HG03342 (cell line): ENCODE measurements at regions not wholly inside any gene's neighbourhood (a gene's known extent, or its start where the extent isn't known, plus 50 kb on each side); places are given as distances from the start of the nearest gene placed in this dataset.
A peak's percentile ranks its signal among the peaks of the same experiment; 100 is the strongest.
"Not testable (repeated sequence)": the region's sequence is repeated elsewhere in the genome, so short reads cannot be mapped to it uniquely, and the experiment has no call there.

Experiments
- ATAC-seq: cut with Tn5 transposase; IDR thresholded peaks from one replicate; pipeline ENCODE4 v1.9.1; 2021; ENCODE audit warnings: mild to moderate bottlenecking, moderate library complexity; ENCODE audit not compliant: unreplicated experiment

DNA sequence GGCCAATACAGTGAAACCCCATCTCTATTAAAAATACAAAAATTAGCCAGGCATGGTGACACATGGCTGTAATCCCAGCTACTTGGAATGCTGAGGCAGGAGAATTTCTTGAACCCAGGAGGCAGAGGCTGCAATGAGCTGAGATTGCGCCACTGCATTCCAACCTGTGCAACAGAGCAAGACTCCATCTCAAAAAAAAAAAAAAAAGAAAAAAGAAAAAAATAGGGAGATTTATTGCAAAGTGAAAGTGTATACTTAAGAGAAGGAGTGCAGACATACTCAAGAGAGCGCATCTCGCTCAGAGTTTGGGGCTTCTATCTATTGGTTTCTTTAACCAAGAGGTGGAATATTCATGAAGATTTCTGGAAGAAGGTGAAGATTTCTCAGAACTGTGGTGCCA is 708.4 kb downstream of the XPNPEP1 start:
- ATAC-seq: not testable (repeated sequence)

DNA sequence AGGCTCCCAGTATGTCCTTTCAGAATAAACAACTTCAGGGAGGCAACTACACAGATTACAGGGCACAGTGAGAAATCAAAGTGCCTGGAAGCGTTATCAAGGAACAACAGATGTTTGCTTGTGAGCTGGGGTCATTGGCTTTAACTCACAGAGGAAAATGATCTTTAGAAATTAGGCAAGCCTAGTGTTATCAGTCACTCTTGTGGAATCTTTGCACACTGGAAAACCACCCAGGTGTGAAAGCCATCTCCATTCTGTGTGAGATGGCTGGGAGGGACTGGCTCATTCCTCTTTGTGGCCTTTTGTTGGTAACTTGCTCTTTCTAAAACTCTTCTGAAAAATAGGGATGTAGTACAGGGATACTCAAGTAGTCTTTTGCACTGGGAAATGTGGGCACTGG is 716.0 kb downstream of the XPNPEP1 start:
- ATAC-seq: no peak

DNA sequence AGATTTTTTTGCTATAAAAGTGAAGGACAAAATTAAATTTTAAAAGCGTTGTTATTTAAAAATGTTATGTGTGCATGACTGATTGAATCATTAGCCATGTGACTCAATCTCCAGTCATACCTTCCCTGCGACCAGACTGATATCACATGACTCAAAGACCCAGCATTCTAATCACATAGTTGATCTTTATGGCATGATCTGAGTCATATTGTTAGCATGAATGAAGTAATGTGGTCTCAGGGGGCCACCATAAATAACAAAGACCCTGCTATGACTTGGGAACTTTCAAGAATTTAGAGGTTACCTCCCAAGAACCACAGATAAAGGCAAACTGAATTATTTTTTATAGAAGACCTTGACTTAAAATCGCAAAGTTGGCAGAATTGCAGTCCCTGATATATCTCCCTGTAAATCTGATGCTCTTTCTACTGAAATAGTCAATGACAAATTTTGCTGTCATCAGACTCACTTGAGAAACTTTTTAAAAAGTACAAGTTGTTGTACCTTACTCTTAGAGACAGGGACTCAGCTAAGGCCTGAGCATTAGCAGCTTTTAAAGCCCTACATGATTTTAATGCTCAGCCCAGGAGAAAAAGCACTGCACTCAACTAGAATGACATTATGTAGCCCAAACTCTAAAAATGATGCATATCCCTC is 717.3 kb downstream of the XPNPEP1 start:
- peak; percentile 44 for ATAC-seq

DNA sequence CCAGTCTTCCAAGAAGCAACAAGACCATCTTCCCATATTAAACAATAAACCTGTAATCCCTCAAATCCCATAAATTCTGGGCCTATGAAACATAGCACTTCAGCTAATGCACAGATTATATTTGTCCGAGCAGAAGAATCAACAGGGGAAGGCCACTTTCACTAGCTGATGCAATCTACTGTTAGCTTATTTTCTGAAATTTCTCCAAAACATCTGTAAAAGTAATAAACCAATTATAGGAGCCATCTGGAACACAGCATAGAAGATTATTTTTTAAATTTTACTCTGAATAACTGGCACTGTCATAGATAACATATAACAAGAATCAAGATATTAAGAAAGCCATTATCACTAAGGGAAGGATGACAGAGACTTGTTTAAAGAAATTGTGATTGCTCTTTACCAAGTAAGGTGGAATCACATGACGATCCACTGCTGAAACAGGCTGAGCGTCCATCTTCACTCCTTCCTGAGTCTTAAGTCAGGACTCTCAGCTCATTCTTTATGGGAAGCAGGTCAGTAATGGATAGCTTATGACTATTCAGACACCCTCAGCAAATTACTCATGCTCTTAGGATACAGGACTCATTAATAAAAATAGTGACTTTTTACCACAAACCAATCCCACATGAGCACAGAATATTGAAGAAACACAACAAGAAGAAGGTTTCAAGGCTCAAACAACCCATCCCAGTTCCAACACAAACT is 719.5 kb downstream of the XPNPEP1 start:
- ATAC-seq: no peak

DNA sequence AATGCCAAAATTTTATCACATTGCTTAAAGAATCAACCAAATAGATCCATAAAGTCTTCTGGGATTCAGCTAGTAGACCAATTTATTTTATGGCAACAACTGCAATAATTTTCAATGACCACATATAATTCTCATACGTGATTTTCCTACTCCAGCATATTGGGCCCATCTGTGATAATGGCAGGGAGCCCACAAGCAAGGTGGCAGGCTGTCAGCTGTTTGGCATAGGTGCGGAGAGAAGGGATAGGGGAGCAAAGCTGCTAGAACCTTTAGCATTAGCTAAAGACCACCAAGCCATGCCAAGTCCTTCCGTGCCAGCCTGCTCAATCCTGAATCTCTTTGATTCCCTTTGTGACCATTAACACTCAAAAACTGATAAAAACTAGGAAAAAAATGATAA is 721.2 kb downstream of the XPNPEP1 start:
- ATAC-seq: no peak

DNA sequence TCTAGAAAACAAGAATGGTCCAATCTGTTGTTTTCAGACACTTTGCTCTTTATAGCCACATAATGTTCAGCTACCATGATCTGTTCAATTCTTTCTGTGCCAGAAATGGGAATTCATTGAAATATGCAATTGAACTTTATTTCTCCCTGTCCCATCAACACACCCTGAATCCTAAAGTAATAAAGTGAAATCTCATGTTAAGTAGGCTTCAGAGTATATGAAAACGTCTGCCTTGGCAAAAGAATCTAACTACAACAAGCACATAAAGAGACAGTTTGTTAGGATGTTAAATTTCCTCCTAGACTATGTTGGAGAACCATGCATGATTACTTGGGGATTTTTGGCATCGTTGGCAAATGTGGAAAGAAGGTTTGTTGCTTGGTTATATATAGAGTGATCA is 722.7 kb downstream of the XPNPEP1 start:
- no peak for ATAC-seq

DNA sequence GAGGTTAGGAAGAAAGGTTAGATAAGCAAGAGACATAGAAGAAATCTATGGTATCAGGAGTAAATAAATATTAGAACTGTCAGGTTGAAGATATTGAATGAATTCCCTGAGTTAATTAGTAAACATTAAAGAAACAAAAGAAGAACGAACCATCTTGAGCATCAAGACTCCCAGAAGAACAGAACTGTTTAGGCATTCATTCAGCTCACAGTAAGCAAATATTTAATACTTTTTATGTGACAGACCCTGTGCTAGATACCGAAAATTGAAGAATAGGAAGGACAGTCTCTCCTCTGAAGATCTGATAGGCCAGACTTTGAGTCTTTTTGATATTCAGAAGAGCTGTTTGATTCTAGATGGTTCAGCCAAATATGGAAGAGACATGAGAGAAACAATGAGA is 731.5 kb downstream of the XPNPEP1 start:
- ATAC-seq: no peak

DNA sequence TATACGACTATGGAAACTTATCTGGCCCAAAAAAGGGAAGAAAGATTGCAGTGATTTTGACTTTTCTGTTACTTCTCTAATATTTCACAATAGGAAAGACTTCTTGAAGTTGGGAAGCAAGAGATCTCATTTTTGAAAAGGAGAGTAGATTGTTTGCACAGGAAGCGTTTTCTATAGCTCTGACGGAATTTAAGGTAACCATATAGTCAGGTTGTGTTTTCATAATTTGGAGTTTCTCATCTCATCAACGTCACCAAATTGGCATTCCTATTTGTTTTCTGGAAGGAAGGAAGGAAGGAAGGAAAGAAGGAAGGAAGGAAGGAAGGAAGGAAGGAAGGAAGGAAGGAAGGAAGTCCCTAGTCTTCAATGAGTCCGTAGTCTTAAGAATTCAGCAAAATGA is 732.0 kb downstream of the XPNPEP1 start:
- ATAC-seq: no peak

DNA sequence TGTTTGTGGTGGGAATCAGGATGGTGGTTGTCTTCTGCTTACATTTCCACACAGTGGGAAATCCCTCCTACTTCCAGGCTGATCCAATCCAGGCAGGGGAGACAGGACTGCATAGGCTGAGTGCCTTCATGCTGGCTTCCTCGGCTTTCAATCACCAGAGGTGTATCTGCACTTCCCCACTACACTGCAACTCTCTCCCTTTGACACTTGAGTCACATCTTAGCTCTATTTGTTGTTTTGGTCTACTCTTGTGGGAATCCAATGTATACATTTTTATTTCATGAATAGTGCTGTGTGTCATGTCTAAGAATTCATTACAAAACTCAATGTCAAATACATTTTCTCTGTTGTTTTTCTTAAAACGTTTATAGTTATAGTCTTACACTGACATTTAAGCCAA is 735.6 kb downstream of the XPNPEP1 start:
- ATAC-seq: no peak

DNA sequence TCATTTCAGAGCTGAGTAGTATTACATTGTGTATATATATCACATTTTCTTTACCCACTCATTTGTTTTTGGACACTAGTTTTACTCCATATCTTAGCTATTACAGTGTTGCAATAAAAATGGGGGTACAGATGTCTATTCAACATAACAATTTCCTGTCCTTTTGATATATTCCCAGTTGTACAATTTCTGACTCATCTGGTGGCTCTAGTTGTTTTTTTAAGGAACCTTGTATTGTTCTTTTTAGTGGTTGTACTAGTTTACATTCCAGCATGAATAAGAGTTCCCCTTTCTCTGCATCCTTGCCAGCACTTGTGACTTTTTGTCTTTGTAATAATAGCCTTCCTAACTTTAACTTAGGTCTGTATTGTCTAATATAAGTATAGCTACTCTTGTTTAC is 739.9 kb downstream of the XPNPEP1 start:
- ATAC-seq: no peak

DNA sequence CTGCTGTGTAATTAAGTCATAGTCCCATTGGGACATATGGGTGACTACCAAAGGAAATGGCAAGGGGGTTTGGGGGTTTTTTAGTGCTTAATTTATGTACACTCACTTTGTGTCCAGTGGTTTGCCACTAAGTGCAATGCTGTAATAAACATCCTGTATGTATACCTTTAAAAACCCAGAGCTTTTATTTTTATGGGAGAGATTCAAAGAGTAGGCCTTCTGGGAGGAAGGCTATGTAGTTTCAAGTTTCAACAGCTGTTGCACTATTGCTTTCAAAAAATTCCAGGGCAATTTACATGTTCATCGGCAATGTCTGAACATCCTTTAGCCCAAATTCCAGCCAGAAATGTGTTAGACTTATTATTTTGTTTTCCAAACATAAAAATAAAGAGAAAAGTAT is 744.7 kb downstream of the XPNPEP1 start:
- no peak for ATAC-seq

DNA sequence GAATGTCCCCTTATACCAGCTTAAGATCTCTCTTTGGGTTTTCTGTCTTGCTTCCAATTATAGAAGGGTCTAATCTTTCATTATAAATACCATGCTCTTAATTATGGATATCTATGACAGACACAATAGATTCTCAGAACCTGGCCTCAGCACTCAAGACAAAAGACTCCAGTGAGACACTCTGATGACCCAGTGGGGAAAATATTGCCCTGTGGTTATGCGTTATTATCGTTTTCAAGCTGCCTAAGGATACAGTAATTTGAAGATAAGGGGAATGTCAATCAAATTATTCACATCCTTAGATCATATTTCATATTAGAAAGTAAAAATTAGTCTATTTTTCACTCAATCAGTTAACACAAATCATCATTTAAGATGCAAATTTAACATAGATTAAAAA is 748.8 kb downstream of the XPNPEP1 start:
- no peak for ATAC-seq

DNA sequence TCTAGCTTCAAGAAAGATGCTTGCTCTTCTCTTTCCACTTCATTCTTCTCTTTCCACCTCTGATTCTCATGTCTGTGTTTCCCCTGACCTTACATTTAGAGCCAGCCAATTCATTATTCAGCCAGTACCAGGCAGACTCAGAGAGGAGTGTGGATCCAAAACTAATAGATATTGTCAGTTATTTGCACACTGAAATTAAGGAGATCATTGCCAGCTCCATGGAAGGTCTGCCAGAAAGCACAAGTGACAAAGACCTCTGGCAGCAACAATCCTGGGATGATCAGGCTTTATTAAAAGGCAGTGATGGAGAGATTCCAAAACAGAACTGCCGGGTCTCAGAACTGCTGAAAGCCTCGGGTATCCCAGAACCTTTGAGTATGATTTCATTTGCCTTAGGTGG is 749.4 kb downstream of the XPNPEP1 start:
- no peak for ATAC-seq

DNA sequence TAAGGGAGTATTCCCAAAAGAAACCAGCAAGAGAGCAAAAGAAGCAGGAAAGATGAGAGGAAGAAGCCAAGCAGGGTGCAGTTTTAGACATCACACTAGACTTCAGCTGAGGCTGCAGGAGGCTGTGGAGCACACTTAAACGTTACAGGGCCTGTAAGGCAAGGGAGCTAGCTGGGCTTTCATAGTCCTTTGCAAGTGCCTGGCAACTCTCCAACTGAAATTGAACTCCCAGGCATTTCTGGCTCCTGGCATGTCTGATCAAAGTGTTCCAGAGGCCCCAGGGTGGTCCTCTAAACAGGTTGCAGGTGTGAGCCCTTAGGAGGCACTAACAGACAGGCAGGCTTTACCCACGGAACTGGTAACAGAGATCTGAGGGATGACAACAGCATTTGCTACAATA is 750.2 kb downstream of the XPNPEP1 start:
- no peak for ATAC-seq

DNA sequence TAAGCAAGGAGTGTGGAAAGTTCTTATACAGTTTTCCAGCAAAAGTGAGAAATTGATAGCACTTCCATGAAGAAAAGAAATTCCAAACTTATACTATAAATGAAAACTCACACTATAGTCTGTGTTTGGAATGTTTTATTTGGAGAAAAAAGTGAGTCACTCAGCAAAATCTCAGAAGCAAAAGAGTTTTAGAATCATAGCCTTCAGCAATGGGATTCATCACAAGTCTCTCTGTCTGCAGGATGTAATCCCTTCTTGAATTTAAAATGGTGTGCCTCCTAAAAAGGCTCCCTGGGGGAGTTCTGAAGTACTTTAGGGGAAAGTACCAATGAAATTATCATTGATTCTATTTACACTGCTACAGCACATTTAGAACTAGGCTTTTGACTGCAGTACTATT is 756.4 kb downstream of the XPNPEP1 start:
- ATAC-seq: no peak

DNA sequence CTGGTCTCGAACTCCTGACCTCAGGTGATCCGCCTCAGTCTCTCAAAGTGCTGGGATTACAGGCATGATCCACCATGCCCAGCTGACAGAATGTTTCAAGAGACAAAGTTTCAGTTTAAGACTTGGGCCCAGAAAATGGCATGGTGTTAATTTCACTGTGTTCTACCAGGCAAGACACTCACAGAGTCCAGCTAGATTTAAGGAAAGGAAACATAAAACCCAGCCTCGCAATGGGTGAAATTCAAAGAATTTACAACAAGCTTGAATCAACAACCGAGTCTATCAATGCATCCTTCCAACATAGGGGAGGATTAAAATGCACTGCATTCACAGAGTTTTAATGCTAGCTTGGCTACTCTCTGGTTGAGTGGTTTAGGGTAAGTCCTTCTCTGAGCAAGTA is 764.0 kb downstream of the XPNPEP1 start:
- ATAC-seq: no peak

DNA sequence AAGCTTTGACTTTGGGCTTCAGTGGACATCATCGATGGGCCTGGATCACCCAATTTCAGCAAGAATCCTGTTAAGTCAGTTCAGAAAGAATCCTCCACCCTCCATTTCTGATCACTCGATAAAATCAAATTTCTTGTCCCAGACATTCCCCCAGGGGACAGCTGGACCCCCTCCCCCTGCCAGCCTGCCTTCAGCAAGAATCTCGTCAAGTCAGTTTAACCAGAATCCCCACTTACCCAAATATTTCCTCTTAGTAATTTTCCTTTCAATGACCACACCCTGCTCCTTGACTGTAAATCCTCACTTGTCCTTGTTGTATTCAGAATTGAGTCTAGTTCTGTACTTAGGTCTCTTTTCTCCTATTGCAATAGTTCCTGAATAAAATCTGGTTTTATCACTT is 766.9 kb downstream of the XPNPEP1 start:
- no peak for ATAC-seq

DNA sequence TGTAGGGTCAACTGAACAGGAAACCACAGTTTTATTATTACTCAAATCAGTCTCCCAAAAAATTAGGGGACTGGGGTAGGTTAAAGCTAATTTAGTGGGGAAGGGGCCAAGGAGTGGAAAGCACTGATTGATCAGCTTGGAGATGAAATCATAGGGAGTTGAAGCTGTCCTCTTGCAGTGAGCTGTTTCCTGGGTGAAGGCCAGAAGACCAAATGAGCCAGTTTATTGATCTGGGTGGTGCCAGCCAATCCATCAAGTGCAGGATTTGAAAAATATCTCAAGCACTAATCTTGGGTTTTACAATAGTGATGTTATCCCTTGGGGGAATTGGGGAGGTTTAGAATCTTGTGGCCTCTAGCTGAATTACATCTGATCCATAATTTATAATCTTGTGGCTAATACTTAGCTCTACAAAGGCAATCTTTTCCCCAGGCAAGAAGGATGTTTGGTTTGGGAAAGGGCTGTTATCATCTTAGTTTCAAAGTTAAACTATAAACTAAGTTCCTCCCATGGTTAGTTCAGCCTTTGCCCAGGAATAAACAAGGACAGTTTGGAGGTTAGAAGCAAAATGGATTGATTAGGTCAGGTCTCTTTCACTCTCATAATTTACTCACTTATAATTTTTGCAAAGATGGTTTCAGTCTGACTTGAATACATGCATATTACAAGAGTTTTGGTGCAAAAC is 773.5 kb downstream of the XPNPEP1 start:
- ATAC-seq: no peak

DNA sequence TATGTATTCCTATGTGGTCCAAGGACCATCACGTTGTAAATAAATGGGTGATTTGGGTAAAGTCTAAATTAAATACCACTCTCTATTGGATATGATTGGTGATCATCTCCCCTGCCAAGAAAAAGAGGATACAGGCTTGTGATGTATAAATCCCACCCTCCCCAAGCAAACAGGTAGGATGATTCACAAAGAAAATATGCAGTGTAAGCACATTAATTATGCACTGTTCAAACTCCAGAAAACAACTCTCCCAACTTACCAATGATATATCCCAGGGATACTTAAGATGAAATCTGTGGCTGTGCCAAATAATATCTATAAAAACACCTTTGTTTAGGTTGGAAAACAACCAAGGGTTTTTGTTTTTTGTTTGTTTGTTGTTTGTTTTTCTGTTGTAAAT is 795.9 kb downstream of the XPNPEP1 start:
- no peak for ATAC-seq

DNA sequence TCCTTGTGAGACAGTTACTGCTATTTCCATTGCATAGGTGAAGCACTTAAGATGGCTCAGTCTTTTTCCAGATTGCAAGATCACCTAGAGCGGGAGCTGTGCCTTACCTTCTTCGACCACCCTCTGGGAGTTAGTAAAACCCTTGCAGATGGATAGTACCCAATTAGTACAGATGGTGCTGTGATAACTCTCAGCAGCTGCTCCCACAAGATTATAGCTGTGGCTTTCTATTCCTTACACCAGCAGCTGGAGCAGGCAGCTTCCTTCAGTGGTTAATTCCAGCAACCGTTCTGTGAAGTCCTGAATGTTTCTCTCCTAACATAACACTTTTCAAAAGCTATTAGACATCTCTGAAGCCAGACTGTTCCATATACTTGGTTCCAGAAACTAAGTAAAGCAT is 796.8 kb downstream of the XPNPEP1 start:
- no peak for ATAC-seq

DNA sequence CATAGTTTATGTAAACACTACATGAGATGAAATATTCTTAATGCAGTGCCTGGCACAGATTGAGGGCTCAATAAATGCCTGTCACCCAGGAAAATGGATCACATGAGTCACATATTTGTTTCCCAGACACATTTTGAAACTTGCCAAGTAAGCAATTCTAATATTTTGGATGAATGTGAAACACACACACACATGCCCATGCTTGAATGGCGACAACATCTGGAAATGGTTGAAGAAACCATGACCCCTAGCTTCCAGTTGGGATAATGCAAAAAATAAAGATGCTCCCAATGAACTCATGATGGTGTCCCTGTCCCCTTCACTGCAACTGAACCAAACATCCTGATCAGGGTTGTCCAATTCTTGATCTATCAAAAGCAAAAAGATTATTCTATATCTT is 797.3 kb downstream of the XPNPEP1 start:
- ATAC-seq: no peak

DNA sequence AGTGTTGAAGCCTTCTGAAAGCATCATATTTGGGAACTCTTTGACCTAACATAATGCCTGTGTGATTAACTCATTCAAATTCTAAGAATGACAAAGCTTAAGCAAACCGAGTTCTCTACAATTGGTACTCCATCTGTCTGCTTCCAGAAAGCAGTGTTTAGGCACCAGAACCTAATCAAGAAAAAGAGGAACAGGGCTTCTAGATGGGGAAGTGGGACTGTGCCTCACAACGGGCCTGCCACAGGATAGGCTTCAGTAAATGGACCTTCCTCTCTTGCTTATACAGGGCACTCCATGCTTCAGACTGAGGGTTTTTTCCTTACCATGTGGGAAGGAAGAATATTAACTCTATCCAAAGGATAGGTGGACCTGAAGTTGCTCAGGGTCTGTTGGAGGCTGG is 808.1 kb downstream of the XPNPEP1 start:
- no peak for ATAC-seq
